Panc1 (cell line): ENCODE measurements at regions not wholly inside any gene's neighbourhood (a gene's known extent, or its start where the extent isn't known, plus 50 kb on each side); places are given as distances from the start of the nearest gene placed in this dataset.

ENCODE experiments used
- POLR2AphosphoS5 ChIP-seq: IDR thresholded peaks from 2 replicates; pipeline ENCODE4 v1.6.1; 2012; ENCODE audit warnings: mild to moderate bottlenecking, low read depth, low read length, moderate library complexity
- REST ChIP-seq, 2 experiments: IDR thresholded peaks; 2 replicates each; pipeline ENCODE4 v1.6.1; 2011 to 2012; ENCODE audit warnings: low read depth in 2 of 2, control low read depth in 1 of 2, low read length in 1 of 2, mild to moderate bottlenecking in 1 of 2, moderate library complexity in 1 of 2; ENCODE audit not compliant: insufficient read depth in 1 of 2
- SIN3A ChIP-seq: IDR thresholded peaks from 2 replicates; pipeline ENCODE4 v1.6.1; 2012; ENCODE audit warnings: low read depth, mild to moderate bottlenecking, low read length, moderate library complexity, borderline replicate concordance; ENCODE audit not compliant: insufficient read depth
- TCF7L2 ChIP-seq: IDR thresholded peaks from 2 replicates; pipeline ENCODE4 v1.6.1; 2011; ENCODE audit warnings: mild to moderate bottlenecking, low read depth, low read length, inconsistent platforms
- TF ChIP-seq, protein P1 (sequence below): fragments of 450-650 bp; IDR thresholded peaks from 2 replicates; pipeline ENCODE4 v1.5.1; 2017; ENCODE audit warnings: mild to moderate bottlenecking

DNA sequence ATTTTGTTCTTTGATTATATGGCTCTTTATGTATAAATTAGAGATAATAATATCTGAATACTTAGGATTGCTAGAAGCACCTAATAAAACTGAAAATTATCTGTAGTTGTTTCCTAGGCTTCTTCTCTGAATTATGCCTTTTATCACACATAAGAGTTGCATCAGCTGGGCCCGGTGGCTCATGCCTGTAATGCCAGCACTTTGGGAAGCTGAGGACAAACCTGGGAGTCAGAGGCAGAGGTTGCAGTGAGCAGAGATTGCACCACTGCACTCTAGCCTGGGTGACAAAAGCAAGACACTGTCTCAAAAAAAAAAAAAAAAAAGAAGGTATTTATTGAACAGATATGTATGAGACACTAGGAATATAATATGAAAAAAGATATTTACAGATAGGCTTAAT lies 773.5 kb upstream of the AGA start:
- TF ChIP-seq, protein P1, sequence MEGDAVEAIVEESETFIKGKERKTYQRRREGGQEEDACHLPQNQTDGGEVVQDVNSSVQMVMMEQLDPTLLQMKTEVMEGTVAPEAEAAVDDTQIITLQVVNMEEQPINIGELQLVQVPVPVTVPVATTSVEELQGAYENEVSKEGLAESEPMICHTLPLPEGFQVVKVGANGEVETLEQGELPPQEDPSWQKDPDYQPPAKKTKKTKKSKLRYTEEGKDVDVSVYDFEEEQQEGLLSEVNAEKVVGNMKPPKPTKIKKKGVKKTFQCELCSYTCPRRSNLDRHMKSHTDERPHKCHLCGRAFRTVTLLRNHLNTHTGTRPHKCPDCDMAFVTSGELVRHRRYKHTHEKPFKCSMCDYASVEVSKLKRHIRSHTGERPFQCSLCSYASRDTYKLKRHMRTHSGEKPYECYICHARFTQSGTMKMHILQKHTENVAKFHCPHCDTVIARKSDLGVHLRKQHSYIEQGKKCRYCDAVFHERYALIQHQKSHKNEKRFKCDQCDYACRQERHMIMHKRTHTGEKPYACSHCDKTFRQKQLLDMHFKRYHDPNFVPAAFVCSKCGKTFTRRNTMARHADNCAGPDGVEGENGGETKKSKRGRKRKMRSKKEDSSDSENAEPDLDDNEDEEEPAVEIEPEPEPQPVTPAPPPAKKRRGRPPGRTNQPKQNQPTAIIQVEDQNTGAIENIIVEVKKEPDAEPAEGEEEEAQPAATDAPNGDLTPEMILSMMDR, result no peak
- TF ChIP-seq POLR2AphosphoS5 (no peak), SIN3A (no peak), REST (IDR thresholded peaks at IDR 0.05; ENCODE audit: insufficient read depth in 1 of 2, low read depth in 2 of 2, low read length in 1 of 2) (no peak), TCF7L2 (no peak)
